ENCODE measurements at regions not wholly inside any gene's neighbourhood (a gene's known extent, or its start where the extent isn't known, plus 50 kb on each side); places are given as distances from the start of the nearest gene placed in this dataset.

DNA sequence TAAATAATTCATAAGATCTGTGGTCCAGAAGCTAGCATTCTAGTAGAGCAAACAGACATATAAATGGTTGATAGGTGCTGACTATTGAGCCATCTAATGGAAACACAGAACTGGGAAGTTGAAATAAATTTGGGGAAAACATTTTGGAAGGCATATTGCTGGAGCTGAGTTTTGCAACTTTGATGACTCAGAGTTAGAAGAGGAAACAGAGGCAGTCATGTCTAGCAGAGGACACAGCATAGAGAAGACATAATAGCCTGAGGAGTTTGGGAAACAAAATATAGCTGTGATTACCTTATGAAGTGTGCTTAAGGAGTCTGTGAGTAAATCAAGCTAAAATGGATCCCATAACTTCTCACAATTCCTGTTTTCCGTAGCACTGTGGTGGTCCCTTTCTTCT lies 86.9 kb upstream of the FLRT2 start:
- DNase-seq (ENCODE audit: low read depth, low spot score): no peak

DNA sequence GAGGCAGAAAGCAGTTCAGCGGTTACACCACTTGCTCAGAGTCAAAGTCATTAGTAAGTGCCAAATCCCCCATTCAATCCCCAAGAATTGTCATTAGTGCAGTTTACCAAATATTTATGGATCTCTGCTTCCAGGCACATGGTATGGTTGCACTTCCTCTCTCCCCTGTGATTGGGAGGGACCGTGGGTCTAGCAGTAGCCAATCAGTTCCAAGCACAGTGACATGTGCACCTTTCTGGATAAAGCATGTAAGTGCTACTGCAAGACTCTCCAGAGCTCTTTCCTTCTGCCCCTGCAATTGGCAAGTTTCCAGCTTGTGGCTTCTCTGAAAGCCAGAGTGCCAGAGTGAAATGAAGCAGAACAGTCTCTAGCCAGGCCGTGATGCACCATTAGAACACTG lies 85.3 kb upstream of the FLRT2 start:
- peak; percentile 90 for DNase-seq (ENCODE audit: low read depth, low spot score)

DNA sequence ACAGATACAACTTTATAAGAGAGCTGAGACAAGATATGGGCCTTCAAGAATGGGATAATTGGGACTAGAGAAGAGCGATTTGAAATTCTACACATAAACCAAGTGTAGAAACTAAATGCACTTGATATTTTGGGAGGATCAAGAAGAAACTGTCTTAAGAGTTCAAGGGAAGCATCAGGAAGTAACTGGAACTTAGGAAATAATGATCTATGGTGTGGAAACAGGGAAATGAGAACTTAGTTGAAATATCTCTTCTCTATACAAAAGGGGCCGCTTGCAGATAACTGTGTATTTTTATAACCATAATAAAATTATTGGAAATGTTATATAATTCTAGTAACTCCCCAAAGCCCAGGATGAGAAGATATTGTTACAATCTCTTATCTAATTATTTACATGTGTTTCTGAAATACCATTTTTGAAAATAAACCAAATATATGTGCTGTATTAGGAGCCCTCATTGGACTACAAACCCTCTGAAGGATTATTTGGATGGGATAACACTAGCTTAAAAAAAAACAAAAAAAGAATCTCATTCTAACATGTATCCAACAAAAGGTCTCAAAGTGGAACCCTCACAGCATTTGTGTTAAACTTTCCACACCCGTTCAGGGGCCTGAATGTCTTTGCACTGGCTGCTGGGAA lies 84.7 kb upstream of the FLRT2 start:
- no peak for DNase-seq (ENCODE audit: low read depth, low spot score)

DNA sequence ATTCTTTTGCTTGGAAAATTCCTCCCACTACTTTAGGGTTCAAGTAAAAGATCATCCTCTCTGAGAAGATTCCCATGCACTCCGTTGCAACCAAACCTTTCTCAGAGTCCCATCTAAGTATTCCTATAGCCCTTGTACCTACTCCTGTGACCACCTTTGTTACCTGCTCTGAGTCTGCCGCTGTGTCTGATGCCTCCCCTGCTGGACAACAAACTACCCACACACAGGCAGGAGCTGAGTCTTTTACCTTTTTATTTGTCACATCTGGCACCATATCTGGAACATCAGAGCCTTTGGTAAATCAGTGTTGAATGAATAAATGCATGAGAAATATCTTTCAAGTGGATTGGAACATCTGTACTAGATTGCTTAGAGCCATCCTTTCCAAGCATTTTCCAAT lies 82.1 kb upstream of the FLRT2 start:
- no peak for DNase-seq (ENCODE audit: low read depth, low spot score)

DNA sequence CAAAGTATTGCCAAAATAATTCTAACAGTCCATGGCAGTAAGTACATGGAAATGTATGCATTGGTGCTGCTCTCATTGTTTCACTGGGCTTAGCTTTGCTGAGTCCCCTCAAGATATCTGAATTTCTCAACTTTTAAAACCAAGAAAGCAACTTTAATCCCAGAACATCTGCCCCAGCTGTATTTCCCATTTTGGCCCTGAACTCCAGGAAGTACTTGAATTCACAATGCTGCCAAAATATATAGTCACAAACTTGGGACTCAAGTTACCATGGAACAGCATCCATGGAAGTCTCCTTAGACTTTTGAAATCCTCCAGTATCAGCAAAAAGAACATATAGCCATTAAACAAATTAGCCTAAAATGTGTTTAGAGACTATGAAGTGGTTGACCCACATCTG lies 78.5 kb upstream of the FLRT2 start:
- DNase-seq (ENCODE audit: low read depth, low spot score): no peak

DNA sequence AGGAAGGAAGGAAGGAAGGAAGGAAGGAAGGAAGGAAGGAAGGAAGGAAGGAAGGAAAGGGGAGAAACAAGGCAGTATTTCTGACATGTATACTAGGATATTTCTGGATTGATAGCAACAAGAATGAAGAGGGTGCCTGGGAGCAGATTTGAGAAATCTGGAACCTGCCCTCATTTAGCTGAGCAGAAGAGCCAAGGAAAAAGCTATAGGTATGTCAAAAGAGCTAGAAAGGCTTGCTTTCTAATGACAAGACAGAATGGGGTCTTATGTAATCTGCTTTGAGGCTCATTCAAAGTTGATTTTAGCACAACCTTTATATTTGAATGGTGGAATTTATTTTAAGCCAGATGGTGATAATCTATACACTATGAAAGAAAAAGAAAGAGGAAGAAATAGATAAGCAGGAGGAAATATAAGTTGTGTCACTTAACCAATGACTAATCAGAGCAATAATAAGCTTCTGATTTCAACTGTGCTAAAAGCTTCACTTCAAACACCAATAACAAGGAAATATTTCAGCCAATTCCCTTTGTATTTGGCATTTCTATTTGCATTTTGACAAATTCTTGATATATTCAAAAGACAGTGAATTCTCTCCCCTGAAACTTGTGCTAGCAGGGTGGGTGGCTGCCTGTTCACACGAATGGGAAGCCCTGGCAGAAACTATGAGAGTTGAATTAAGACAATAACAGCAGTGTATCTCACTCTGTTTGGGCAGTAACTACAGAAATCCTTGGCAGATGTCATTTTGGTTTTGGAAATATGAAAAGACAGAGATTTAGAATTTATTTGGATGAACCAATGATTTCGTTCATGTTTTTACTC lies 76.3 kb upstream of the FLRT2 start:
- DNase-seq (ENCODE audit: low read depth, low spot score): no peak

DNA sequence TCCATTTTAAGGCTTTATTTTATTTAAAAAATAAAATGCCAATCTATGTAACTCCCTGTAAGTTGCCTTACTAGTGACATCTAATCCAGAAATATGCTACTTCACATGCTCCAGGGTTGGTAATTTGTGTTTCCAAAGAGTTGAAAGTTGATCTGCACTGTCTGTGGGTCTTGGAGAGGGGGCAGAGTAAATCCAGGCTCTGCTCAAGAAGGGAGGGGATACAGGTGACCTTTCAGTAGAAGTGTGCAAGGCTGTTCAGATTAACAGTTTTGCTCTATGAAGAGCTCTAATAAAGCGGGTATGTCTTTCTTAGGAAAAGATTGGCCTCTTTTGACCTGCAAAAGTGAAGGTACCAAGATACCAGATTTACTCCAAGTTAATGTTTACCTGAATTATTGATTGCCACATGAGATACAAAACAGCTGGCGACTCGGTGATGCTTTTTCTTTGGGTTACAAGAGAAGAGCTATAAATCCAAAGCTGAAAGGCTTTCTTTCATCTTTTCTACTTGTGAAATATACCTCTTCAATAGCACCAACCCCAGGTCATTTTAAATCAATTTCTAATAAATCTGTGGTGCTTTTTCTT lies 75.6 kb upstream of the FLRT2 start:
- DNase-seq (ENCODE audit: low read depth, low spot score): no peak

DNA sequence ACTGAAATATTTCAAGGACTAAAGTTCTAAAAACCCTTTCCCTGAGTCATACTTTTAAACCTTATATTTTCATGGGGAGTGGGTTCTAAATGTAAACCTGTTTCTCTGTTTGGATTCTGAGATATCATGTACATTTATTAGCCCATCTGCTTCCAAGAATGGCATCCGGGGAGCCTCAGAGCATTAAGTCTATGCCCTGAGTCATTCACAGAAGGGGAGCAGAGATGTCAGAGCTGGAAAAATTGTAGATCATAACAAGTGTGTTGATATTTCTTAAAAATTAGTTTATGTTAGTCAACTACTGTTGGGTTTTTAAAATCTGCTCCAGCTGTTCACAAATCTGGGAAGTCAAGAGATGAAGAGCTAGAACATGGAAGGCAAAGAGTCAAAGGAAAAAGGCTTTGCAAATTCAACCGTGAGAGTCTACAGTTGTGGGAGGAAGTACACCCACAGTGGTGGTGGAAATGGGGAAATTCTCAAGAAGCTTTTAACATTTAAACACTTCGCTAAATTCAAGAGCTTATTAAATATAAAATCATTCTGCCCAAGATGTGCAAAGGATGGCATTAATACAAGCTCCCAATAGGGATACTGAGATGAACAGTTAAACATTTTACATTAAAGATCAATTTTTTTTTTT lies 70.5 kb upstream of the FLRT2 start:
- no peak for DNase-seq (ENCODE audit: low read depth, low spot score)

DNA sequence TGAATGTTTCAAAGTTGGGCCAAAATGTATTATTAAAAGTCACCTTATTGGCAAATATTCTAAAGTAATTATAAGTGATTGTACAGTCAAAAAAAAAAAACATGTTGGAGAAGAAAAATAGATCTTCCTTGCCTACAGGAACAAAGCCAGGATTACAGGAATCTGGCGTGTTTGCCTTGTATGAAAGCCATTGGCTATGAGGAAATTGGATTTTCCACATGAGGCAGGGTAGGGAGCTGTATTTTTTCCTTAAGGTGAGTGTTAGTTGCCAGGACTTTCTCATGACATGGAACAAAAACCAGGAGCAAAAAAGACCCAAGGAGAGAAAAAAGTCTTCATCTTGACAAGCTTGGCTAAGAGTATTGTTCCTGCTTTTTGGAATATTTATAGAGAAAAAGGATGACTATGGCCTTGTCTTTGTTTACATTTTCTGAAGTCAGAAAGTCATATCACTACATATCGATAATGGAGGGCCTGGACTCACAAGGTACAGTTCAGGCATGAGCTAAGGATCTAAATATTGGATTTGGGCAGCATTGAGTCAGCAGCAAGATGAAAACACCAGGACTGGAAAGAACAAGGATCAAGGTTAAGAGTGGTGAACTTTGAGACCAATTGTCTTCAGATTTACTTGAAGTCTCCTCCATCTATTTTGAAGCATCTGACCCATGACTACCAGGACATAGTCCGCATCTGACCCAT lies 68.4 kb upstream of the FLRT2 start:
- DNase-seq (ENCODE audit: low read depth, low spot score): no peak

DNA sequence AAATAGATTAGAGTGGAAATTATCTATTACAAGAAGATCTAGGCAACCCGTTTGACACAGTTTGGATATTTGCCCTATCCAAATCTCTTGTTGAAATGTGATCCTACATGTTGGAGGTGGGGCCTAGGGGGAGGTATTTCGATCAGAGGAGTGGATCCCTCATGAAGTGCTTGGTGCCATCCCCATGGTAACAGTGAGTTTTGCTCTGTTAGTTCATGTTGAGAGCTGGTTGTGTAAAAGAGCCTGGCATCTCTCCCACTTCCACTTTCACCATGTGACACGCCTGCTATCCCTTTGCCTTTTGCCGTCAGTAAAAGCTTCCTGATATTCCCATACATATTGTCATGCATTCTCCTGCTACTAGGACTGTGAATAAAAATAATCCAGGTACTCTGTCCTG lies 66.4 kb upstream of the FLRT2 start:
- no peak for DNase-seq (ENCODE audit: low read depth, low spot score)

DNA sequence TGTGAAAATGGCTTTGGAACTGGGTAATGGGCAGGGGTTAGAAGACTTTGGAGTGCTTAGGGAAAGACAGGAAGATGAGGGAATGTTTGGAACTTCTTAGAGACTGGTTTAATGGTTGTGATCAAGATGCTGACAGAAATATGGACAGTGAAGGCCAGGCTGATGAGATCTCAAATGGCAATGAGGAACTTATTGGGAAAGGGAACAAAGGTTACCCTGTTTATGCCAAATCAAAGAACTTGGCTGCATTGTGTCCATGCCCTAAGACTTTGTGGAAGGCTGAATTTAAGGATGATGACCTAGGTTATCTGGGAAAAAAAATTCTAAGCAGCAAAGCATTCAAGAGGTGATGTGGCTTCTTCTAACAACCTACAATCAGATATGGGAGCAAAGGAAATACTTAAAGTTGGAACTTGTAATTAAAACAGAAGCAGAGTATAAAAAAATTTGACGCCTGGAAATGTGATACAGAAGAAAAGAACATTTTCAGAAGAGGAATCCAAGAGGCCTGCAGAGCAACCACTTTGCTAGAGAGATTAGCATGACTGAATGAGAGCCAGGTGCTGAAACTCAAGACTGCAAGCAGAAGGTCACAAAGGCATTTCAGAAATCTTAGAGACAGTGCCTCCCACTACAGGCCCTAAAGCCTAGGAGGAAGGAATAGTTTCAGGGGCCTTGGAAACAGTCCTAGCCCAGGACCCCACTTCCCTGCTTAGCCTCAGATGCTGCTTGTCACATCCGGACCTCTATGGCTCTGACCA lies 65.6 kb upstream of the FLRT2 start:
- DNase-seq (ENCODE audit: low read depth, low spot score): no peak

DNA sequence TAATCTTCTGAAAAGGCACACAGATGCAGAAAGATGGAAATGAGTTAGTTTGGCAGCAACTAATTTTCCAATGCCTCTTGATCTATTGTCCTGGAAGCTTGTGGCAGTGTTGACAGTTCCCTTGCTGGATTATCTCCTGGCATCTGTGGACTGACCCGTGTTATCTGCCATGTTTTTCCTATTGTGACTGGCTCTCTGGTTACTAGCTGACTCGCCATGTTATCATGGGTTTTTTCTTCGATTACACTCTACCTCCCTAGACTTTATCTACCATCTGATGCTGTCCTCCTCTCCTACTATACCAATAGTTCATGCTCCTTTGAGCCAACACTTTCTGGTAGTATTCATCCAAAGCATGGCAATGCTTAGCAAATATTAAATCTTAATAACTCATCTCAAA lies 63.3 kb upstream of the FLRT2 start:
- DNase-seq (ENCODE audit: low read depth, low spot score): no peak

DNA sequence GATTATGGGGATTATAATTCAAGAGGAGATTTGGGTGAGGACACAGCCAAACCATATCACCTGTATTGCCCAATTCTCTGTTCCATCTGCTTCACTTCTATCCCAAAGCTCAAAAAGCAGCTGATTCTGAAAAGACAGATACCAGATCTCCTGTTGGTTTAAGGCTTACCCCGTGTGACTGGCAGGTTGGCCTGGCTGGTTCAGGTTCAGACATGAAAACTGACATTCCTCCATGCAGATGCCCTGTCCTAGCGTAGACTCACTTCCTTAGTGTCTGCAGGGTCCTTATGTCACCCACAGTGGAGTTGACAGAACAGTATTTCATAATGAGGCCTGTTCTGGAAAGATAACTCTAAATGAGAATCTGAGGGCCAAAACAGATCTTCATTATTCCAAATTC lies 61.1 kb upstream of the FLRT2 start:
- no peak for DNase-seq (ENCODE audit: low read depth, low spot score)

DNA sequence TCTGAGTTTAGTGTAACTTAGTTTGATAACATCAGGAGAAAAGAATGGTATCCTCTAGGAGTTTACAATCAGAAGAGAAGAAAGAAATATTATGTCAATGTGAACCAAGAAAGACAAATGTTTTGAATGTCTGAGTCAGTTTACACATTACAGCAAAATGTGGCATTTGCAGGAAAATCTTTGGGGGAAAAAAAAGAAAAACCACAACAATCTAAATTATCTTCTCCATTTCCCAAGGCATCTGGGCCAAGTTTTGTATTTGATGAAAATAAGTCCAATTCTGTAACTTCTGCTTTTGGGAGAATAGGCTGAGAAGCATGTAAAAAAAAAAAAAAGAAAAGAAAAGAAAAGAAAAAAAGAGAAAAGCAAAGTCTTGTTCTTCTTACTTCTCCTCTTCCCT lies 58.8 kb upstream of the FLRT2 start:
- DNase-seq (ENCODE audit: low read depth, low spot score): peak; percentile 44

DNA sequence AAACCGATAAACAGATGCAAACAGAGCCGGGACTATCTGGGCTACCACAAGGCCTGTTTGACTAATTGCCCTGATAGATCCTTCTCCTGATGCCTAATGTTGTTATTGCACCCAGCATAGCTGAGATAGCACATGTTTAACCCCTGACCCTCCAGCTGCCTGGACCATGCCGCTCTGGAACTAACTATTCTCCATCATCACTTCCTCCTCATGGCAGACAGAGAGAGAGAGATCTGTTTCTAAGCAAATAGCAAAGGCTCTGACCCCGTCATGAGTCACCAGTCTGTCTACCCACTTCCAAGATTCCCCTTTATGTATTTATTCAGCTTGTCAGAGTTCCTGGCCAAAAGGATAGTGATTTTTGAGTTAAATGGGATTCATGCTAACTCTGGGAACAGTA lies 58.2 kb upstream of the FLRT2 start:
- peak; percentile 69 for DNase-seq (ENCODE audit: low read depth, low spot score)

DNA sequence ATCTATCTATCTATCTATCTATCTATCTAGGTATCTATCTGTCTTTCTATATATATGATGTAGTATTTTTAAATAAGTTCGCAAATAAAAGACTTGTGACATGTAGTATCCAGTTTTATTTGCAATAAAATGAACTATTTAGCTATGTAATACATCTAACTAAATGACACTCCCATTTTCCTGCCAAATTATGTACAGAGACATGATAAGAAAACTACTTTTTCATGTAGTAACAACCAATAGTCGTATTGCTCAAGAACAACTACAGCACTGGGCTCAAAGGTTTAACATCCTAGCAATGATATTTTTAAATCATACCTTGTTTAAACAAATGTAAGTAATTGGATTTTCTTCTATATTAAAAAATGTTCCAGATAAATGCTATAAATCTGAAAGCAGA lies 55.5 kb upstream of the FLRT2 start:
- DNase-seq (ENCODE audit: low read depth, low spot score): no peak

DNA sequence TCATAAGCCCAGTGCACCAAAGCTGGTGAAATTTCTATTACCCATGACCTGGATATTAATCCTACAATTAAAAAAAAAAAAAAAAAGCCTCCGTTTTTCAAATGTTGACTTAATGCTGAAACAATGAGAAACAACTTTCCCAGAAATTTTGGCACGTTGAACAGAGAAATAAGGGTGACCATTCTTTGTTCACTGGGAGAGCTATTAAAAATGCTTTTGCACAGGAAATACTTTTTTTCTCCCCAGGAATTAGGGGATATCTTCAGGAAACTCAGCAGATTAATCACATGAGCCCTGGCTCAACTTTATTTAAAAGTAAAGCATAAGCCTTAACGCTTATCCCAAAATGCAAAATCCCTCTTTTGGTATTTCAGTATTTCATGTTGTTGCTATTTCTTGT lies 54.8 kb upstream of the FLRT2 start:
- DNase-seq (ENCODE audit: low read depth, low spot score): no peak

DNA sequence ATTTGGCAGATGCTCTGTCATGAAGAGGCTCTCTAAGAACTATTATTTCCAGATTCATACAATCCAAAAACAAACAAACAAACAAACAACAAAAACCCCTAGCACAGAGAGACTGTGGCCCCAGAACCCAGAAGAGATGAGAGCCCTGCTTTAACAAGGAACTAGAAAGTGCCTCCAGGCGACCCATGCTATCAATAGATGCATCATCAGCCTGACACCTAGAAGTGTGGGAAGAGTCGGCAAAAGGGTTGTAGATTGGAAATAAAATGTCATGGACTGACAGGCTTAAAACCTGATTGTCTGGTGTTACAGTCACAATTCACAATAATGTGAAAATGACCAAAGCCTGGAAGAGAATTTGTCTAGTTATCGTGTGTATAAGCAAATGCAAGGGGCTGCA lies 50.6 kb upstream of the FLRT2 start:
- DNase-seq (ENCODE audit: low read depth, low spot score): no peak

DNA sequence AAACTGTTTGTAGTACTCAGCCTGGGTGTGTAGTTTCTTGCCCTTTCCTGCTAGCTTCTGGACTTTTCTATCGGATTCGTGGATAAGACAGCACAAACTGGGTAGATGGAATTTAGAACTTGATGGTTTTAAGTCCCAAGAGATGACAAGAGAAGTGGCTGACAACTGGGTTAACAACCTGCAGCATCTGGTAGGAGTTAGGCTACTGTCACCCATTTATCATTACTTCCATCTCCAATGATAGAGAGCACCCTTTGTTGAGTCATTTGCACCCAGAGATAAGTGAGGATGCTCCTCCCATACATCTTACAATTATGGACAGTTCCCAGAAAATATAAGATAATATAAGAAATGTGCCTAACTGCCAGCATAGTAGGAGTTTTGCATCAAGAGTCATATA lies 50.2 kb upstream of the FLRT2 start:
- no peak for DNase-seq (ENCODE audit: low read depth, low spot score)

Data from astrocyte of the hippocampus (primary cell).